Activated naive CD8-positive, alpha-beta T cell treated with anti-CD3 and anti-CD28 coated beads, Interleukin-2, amount 50 U/mL, for 24 hours (primary cell): ENCODE measurements at regions not wholly inside any gene's neighbourhood (a gene's known extent, or its start where the extent isn't known, plus 50 kb on each side); places are given as distances from the start of the nearest gene placed in this dataset.
"Not testable (repeated sequence)": the region's sequence is repeated elsewhere in the genome, so short reads cannot be mapped to it uniquely, and the experiment has no call there.

Experiments
- ATAC-seq: fragments of 150-1000 bp; cut with Tn5 transposase; one replicate; pipeline ENCODE4 v1.10.0; 2021
- DNase-seq: peaks from one replicate; pipeline ENCODE4 v3.0.0; 2021
- H3K27ac Mint-ChIP-seq: one replicate; pipeline ENCODE4 v1.8.0; 2021; ENCODE audit warnings: mild to moderate bottlenecking, mixed read lengths
- H3K27me3 Mint-ChIP-seq: one replicate; pipeline ENCODE4 v1.8.0; 2021; ENCODE audit warnings: mixed read lengths
- H3K36me3 Mint-ChIP-seq: one replicate; pipeline ENCODE4 v1.8.0; 2021; ENCODE audit warnings: low read depth, mixed read lengths
- H3K4me1 Mint-ChIP-seq: one replicate; pipeline ENCODE4 v1.8.0; 2021; ENCODE audit warnings: mixed read lengths
- H3K4me3 Mint-ChIP-seq: one replicate; pipeline ENCODE4 v1.8.0; 2021; ENCODE audit warnings: mild to moderate bottlenecking, moderate library complexity, mixed read lengths
- H3K9me3 Mint-ChIP-seq: one replicate; pipeline ENCODE4 v1.8.0; 2021; ENCODE audit warnings: mixed read lengths

DNA sequence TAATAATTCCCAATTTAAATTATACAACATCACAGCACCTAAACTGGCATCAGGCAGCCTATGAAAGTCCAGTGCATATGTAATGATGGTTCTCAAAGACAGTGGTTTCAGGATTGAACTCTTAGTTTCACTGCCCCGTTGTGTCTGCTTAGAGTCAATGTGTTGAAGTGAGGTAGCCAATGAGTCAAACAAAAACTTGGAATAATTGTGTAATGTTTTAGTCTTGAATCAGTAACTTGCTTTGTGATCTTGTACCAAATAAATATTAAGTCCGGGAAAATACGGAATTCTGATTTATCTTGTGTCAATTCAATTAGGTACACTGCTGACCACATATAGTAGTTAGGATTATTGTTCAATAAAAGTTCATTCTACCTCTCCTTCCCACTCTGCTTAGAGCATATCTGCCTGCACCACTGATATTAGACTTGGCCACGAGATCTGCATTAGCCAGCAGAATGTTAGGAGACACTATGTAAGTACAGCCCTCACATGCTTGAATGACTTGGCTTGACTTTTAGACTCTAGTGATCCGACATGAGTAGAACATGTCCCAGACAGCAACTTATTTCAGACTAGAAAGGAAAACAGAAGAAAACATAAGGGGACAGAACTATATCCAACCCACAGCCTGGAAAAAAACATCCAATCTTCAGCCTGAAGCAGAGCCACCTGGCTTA, 441.5 kb upstream of the PTGER4 start:
- H3K36me3 Mint-ChIP-seq, result peaks cover 6% of the 10 kb centered on the region
- DNase-seq (no peak), ATAC-seq (no peak)
- H3K27ac Mint-ChIP-seq, result no peak overlapping the region
- H3K9me3 Mint-ChIP-seq, result peaks cover 11% of the 10 kb centered on the region
- no peaks in the 10 kb centered on the region for H3K27me3 Mint-ChIP-seq
- no peak overlapping the region for H3K4me3 Mint-ChIP-seq
- H3K4me1 Mint-ChIP-seq, result peaks cover 13% of the 10 kb centered on the region

DNA sequence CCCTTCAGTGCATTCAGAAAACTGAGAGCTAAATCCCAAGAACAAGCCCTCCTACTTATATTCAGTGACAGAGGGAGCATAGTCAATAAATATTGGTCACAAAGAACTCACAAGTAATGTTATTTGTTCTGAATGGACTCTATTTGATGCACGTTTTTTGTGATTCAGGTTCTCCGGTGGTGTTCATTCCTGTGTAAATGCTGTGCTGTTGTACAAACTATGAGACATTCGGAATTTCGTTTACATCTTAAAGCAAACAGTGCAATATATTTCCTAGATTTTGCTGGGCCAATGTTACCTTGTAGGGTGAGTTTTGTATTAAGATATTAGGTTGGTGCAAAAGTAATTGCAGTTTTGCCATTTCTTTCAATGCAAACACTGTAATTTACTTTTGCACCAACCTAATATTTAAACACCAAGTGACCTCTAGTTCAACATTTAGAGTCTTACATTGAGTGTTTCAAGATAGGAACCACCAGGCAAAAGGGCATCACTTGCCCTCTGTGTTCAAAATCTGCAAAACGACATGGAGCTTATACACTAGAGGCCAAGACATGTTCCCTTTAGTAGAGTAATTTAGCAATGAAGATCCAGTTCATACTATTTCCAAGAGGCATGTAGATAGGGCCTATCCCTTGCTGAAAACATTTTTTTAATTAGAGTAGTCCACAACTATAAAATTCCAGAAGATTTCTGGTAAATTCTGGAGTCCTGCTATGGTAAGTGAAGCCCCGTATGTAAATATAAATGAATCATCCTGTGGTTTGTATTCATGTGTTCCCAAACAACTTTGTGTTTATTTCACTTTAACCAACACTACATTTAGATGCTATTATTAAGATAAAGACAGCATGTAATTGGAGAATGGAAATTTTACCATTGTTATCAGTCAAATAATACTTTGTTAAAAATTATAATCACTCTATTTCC, 444.0 kb upstream of the PTGER4 start:
- Mint-ChIP-seq H3K27me3 (no peaks in the 10 kb centered on the region), H3K4me3 (no peak overlapping the region), H3K9me3 (peaks cover 4% of the 10 kb centered on the region), H3K4me1 (peaks cover 7% of the 10 kb centered on the region), H3K36me3 (peaks cover 4% of the 10 kb centered on the region), H3K27ac (no peak overlapping the region)
- DNase-seq (no peak), ATAC-seq (no peak)

GRCh38 chr5:40233268-40233667, 446.4 kb upstream of the PTGER4 start:
- Mint-ChIP-seq H3K27me3 (no peaks in the 10 kb centered on the region), H3K27ac (no peak overlapping the region), H3K4me1 (peaks cover 3% of the 10 kb centered on the region), H3K9me3 (no peaks in the 10 kb centered on the region), H3K4me3 (no peak overlapping the region), H3K36me3 (no peaks in the 10 kb centered on the region)
- DNase-seq, result no peak
- no peak for ATAC-seq

- Mint-ChIP-seq H3K4me3 (no peak overlapping the region), H3K27ac (no peak overlapping the region), H3K27me3 (no peaks in the 10 kb centered on the region), H3K36me3 (no peaks in the 10 kb centered on the region), H3K4me1 (peaks cover 41% of the 10 kb centered on the region), H3K9me3 (no peaks in the 10 kb centered on the region)
- DNase-seq, result no peak
- no peak for ATAC-seq
Measured at GRCh38 chr5:40227931-40228330, 451.8 kb upstream of the PTGER4 start.

- no peak for DNase-seq
- Mint-ChIP-seq H3K4me1 (peaks cover 44% of the 10 kb centered on the region), H3K27ac (no peak overlapping the region), H3K36me3 (no peaks in the 10 kb centered on the region), H3K9me3 (no peaks in the 10 kb centered on the region), H3K27me3 (no peaks in the 10 kb centered on the region), H3K4me3 (no peak overlapping the region)
- no peak for ATAC-seq
Measured at GRCh38 chr5:40227366-40227765, 452.3 kb upstream of the PTGER4 start.

DNA sequence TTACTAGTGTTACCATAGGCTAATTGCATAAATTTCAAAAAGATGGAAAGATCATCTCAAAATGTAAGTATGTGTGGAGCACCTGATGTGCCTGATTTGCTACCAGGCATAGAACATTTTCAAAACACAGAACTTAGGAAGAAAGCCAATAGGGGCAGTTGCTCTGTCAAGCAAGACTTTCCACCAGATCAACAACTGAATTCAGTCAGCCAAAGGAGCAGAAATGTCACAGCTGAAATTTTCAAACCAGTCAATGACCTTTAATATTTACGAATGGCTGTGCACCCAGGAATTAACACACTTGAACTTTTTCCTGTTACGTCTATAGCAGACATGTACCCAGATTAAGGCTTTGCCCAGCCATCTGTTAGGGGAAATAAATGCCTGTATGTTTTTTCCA, 452.8 kb upstream of the PTGER4 start:
- no peak overlapping the region for H3K27ac Mint-ChIP-seq
- no peak overlapping the region for H3K4me3 Mint-ChIP-seq
- no peaks in the 10 kb centered on the region for H3K27me3 Mint-ChIP-seq
- no peak for ATAC-seq
- H3K9me3 Mint-ChIP-seq, result no peaks in the 10 kb centered on the region
- peaks cover 2% of the 10 kb centered on the region for H3K36me3 Mint-ChIP-seq
- no peak for DNase-seq
- H3K4me1 Mint-ChIP-seq, result peaks cover 47% of the 10 kb centered on the region

GRCh38 chr5:40225147-40225546, 454.6 kb upstream of the PTGER4 start:
- not testable (repeated sequence) for ATAC-seq, H3K27ac Mint-ChIP-seq, H3K4me3 Mint-ChIP-seq, H3K36me3 Mint-ChIP-seq, H3K9me3 Mint-ChIP-seq, H3K27me3 Mint-ChIP-seq
- H3K4me1 Mint-ChIP-seq, result peaks cover 64% of the 10 kb centered on the region
- peak; percentile 12 for DNase-seq

DNA sequence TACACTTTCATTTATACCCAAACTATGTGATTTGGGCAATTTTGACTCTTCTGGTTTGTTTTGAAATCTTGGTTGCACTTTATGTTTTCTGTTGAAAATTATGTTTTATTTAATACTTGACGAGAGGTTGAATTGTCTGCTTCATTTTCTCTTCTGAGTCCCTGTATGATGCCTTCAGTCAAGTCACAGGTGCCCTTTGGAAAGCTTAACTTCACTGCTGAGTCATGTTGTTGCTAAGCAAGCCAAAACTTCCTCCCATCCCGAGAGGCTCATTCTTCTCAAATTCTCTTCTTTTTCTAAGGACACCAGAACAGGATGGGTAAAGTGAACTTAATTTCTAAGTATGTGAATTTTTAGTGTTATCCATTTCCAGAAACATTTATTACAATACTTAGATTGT, 455.3 kb upstream of the PTGER4 start:
- Mint-ChIP-seq H3K4me1 (peaks cover 66% of the 10 kb centered on the region), H3K36me3 (peaks cover 2% of the 10 kb centered on the region), H3K27ac (peak overlapping the region; percentile 88), H3K9me3 (peaks cover 1% of the 10 kb centered on the region), H3K27me3 (no peaks in the 10 kb centered on the region), H3K4me3 (peak overlapping the region; percentile 59)
- DNase-seq, result no peak
- peak; percentile 4 for ATAC-seq

GRCh38 chr5:40223884-40224402, 455.8 kb upstream of the PTGER4 start:
- no peaks in the 10 kb centered on the region for H3K27me3 Mint-ChIP-seq
- peaks cover 4% of the 10 kb centered on the region for H3K36me3 Mint-ChIP-seq
- DNase-seq (peak; percentile 11), ATAC-seq (peak; percentile 97)
- peaks cover 5% of the 10 kb centered on the region for H3K9me3 Mint-ChIP-seq
- peaks cover 66% of the 10 kb centered on the region for H3K4me1 Mint-ChIP-seq
- peak overlapping the region; percentile 88 for H3K27ac Mint-ChIP-seq
- H3K4me3 Mint-ChIP-seq, result peak overlapping the region; percentile 59

DNA sequence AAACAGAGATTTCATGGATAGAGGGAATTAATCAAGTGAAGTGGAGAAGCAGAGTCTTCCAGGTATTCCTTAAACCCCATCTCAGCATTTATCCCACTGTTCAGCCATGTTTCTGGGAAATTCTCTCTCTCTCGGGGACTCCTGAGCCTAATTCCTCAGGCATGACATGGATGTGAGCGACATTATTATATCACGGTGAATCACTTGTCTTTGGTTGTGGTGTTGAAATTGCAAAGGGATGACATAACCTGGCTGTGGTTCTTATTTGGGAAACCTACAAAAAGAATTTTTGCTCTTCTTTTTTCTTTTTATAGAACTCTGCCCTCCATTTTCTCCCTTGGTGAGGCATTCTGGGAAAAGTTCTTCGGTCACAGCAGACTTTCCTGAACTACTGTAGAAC, 457.9 kb upstream of the PTGER4 start:
- Mint-ChIP-seq H3K36me3 (peaks cover 4% of the 10 kb centered on the region), H3K27ac (no peak overlapping the region), H3K4me3 (no peak overlapping the region), H3K4me1 (peaks cover 72% of the 10 kb centered on the region), H3K9me3 (peaks cover 9% of the 10 kb centered on the region), H3K27me3 (no peaks in the 10 kb centered on the region)
- ATAC-seq, result no peak
- no peak for DNase-seq

DNA sequence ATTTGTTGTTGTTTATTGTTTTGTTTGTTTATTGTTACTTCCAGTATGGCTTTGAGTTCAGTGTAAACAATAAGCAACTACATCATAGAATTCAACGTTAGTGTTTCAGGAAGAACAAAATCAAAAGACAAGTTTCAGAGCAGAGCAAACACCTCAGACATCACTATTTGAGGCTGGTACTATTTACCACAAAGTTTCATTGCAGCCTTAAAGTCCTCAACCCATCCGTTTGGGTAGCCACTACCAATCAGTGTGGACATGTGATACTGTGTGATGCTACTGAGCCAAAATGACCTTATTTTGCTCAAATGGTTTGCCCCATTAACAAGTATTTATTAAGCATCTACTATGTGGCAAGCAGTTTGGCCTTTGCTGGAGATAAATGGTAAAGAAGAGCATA, 458.5 kb upstream of the PTGER4 start:
- Mint-ChIP-seq H3K27me3 (no peaks in the 10 kb centered on the region), H3K36me3 (peaks cover 4% of the 10 kb centered on the region), H3K9me3 (peaks cover 9% of the 10 kb centered on the region), H3K27ac (no peak overlapping the region), H3K4me1 (peaks cover 66% of the 10 kb centered on the region), H3K4me3 (no peak overlapping the region)
- no peak for DNase-seq
- ATAC-seq, result no peak

DNA sequence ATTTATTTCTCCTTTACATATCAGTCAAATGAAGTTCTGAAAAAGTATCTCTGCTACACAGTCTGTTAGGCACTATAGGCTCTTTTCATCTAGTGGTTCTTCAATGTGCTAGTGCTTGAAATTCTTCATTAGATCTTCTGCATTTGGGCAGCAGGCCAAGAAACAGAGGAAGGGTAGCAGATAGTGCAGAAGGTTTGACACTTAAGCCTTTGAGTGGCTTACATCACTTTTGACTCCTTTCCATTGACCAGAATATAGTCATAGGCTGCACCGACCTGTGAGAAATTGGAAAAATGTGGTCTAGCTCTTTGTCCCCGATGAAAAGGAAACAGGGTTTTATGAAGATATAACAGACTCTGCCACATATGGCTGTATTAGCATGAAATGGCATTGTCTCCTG, 459.5 kb upstream of the PTGER4 start:
- Mint-ChIP-seq H3K27ac (peak overlapping the region; percentile 34), H3K9me3 (peaks cover 9% of the 10 kb centered on the region), H3K4me3 (no peak overlapping the region), H3K36me3 (peaks cover 4% of the 10 kb centered on the region), H3K27me3 (peaks cover 2% of the 10 kb centered on the region), H3K4me1 (peaks cover 56% of the 10 kb centered on the region)
- no peak for ATAC-seq
- DNase-seq, result no peak

GRCh38 chr5:40217553-40217952, 462.2 kb upstream of the PTGER4 start:
- ATAC-seq (no peak), DNase-seq (no peak)
- peaks cover 33% of the 10 kb centered on the region for H3K4me1 Mint-ChIP-seq
- H3K4me3 Mint-ChIP-seq, result no peak overlapping the region
- H3K27ac Mint-ChIP-seq, result no peak overlapping the region
- H3K9me3 Mint-ChIP-seq, result peaks cover 9% of the 10 kb centered on the region
- peaks cover 2% of the 10 kb centered on the region for H3K27me3 Mint-ChIP-seq
- H3K36me3 Mint-ChIP-seq, result peaks cover 4% of the 10 kb centered on the region

GRCh38 chr5:40210694-40211093, 469.0 kb upstream of the PTGER4 start:
- H3K27me3 Mint-ChIP-seq, result no peaks in the 10 kb centered on the region
- no peak overlapping the region for H3K4me3 Mint-ChIP-seq
- H3K4me1 Mint-ChIP-seq, result peaks cover 37% of the 10 kb centered on the region
- ATAC-seq (no peak), DNase-seq (no peak)
- no peaks in the 10 kb centered on the region for H3K36me3 Mint-ChIP-seq
- no peaks in the 10 kb centered on the region for H3K9me3 Mint-ChIP-seq
- H3K27ac Mint-ChIP-seq, result peak overlapping the region; percentile 35

DNA sequence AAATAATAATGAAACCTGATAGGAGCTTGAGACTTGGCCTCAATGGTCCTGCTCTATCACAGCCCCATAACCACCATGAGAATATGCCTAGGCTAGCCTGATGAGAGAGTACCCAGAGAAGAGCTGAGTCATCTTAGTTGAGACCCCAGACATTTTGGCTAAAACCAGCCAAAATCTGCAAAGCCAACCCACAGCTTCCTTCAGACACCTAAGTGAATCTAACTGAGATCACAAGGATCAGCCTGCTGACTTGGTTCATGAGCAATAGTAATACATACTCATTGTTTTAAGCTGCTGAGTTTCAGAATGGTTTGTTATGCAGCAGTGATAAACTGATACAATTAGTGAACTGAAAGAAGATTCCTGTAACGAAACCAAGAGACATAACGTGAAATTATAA, 473.7 kb upstream of the PTGER4 start:
- no peaks in the 10 kb centered on the region for H3K9me3 Mint-ChIP-seq
- H3K4me1 Mint-ChIP-seq, result peaks cover 36% of the 10 kb centered on the region
- DNase-seq (no peak), ATAC-seq (no peak)
- no peaks in the 10 kb centered on the region for H3K36me3 Mint-ChIP-seq
- no peaks in the 10 kb centered on the region for H3K27me3 Mint-ChIP-seq
- H3K4me3 Mint-ChIP-seq, result no peak overlapping the region
- H3K27ac Mint-ChIP-seq, result no peak overlapping the region
